WTC11 (cell line): ENCODE measurements at regions not wholly inside any gene's neighbourhood (a gene's known extent, or its start where the extent isn't known, plus 50 kb on each side); places are given as distances from the start of the nearest gene placed in this dataset.

Experiments used
- ATAC-seq: fragments of 200-7000 bp; cut with Tn5 transposase; 2 replicates; pipeline ENCODE4 v1.10.0; 2021; ENCODE audit warnings: mild to moderate bottlenecking, moderate library complexity
- CTCF ChIA-PET: fragments of 300-600 bp; sonication (Branson Sonifier 250); formaldehyde crosslinking; loops from one replicate; lab custom pipeline; 2021; ENCODE audit warnings: antibody characterized with exemption; lab: Charles Lee
- POLR2A ChIA-PET: fragments of 350-600 bp; sonication (Branson Sonifier 250); formaldehyde crosslinking; loops from one replicate; lab custom pipeline; 2021; ENCODE audit warnings: antibody characterized with exemption; lab: Charles Lee
- DNase-seq: peaks from one replicate; pipeline ENCODE4 v3.0.0; 2021; ENCODE audit warnings: low spot score
- H3K27ac Mint-ChIP-seq: 2 replicates; pipeline ENCODE4 v1.8.0; 2021; ENCODE audit warnings: mixed read lengths
- H3K27me3 Mint-ChIP-seq: 2 replicates; pipeline ENCODE4 v1.8.0; 2021; ENCODE audit warnings: low read depth, mild to moderate bottlenecking, moderate library complexity, mixed read lengths
- H3K36me3 Mint-ChIP-seq: 2 replicates; pipeline ENCODE4 v1.8.0; 2021; ENCODE audit warnings: mixed read lengths
- H3K4me1 Mint-ChIP-seq: 2 replicates; pipeline ENCODE4 v1.8.0; 2022; ENCODE audit warnings: mixed read lengths
- H3K4me3 Mint-ChIP-seq: 2 replicates; pipeline ENCODE4 v1.8.0; 2021; ENCODE audit warnings: mild to moderate bottlenecking, moderate library complexity, mixed read lengths
- H3K9me3 Mint-ChIP-seq: 2 replicates; pipeline ENCODE4 v1.8.0; 2021; ENCODE audit warnings: mixed read lengths
- CREM ChIP-seq: sonication (generic); formaldehyde crosslinking; IDR thresholded peaks from 2 replicates; pipeline ENCODE4 v1.8.1; 2022; ENCODE audit warnings: mild to moderate bottlenecking, missing genetic modification reagents, moderate library complexity
- CTCF ChIP-seq: fragments of 200-600 bp; IDR thresholded peaks from 2 replicates; pipeline ENCODE4 v1.8.0; 2022; ENCODE audit warnings: antibody characterized with exemption
- ELF4 ChIP-seq: sonication (generic); formaldehyde crosslinking; IDR thresholded peaks from 2 replicates; pipeline ENCODE4 v1.8.1; 2022; ENCODE audit warnings: low read depth, mild to moderate bottlenecking, moderate library complexity, missing genetic modification reagents
- EMX1 ChIP-seq: fragments of 250-450 bp; sonication (Bioruptor Pico); IDR thresholded peaks from 2 replicates; pipeline ENCODE4 v1.8.0; 2021; ENCODE audit warnings: mild to moderate bottlenecking
- ETV6 ChIP-seq: sonication (generic); formaldehyde crosslinking; IDR thresholded peaks from 2 replicates; pipeline ENCODE4 v1.8.1; 2022; ENCODE audit warnings: mild to moderate bottlenecking, missing genetic modification reagents
- FOXK1 ChIP-seq: sonication (generic); formaldehyde crosslinking; IDR thresholded peaks from 2 replicates; pipeline ENCODE4 v1.8.0; 2022; ENCODE audit warnings: mild to moderate bottlenecking, moderate library complexity, missing genetic modification reagents
- FOXP1 ChIP-seq: sonication (generic); formaldehyde crosslinking; IDR thresholded peaks from 2 replicates; pipeline ENCODE4 v1.8.0; 2022; ENCODE audit warnings: missing genetic modification reagents, mild to moderate bottlenecking, moderate library complexity, borderline replicate concordance
- HMGXB4 ChIP-seq: sonication (generic); formaldehyde crosslinking; IDR thresholded peaks from 2 replicates; pipeline ENCODE4 v1.8.1; 2023; ENCODE audit warnings: mild to moderate bottlenecking, moderate library complexity, missing genetic modification reagents
- NFATC4 ChIP-seq: fragments of 250-450 bp; sonication (Bioruptor Pico); IDR thresholded peaks from 2 replicates; pipeline ENCODE4 v1.9.0; 2021; ENCODE audit warnings: mild to moderate bottlenecking
- NR2C2 ChIP-seq: sonication (generic); formaldehyde crosslinking; IDR thresholded peaks from 2 replicates; pipeline ENCODE4 v1.8.0; 2022; ENCODE audit warnings: mild to moderate bottlenecking, missing genetic modification reagents
- NR3C1 ChIP-seq: sonication (generic); formaldehyde crosslinking; conservative IDR thresholded peaks from 2 replicates; pipeline ENCODE4 v1.8.1; 2023; ENCODE audit warnings: low read depth, mild to moderate bottlenecking, missing genetic modification reagents
- SP1 ChIP-seq: sonication (generic); formaldehyde crosslinking; conservative IDR thresholded peaks from 2 replicates; pipeline ENCODE4 v1.8.1; 2022; ENCODE audit warnings: missing genetic modification reagents
- ZBTB43 ChIP-seq: sonication (generic); formaldehyde crosslinking; IDR thresholded peaks from 2 replicates; pipeline ENCODE4 v1.8.1; 2023; ENCODE audit warnings: mild to moderate bottlenecking, missing genetic modification reagents
- ZNF138 ChIP-seq: sonication (generic); formaldehyde crosslinking; conservative IDR thresholded peaks from 2 replicates; pipeline ENCODE4 v1.8.1; 2022; ENCODE audit warnings: mild to moderate bottlenecking, moderate library complexity, missing genetic modification reagents
- ZNF219 ChIP-seq: sonication (generic); formaldehyde crosslinking; IDR thresholded peaks from 2 replicates; pipeline ENCODE4 v1.8.0; 2023; ENCODE audit warnings: missing genetic modification reagents, mild to moderate bottlenecking, borderline replicate concordance
- TF ChIP-seq, protein P1 (sequence below): fragments of 250-450 bp; sonication (Bioruptor Pico); IDR thresholded peaks from 2 replicates; pipeline ENCODE4 v1.9.0; 2021; ENCODE audit warnings: mild to moderate bottlenecking, borderline replicate concordance
- TF ChIP-seq, protein P2 (sequence below): sonication (generic); formaldehyde crosslinking; IDR thresholded peaks from 2 replicates; pipeline ENCODE4 v1.8.1; 2023; ENCODE audit warnings: mild to moderate bottlenecking, missing genetic modification reagents, moderate library complexity
- TF ChIP-seq, protein P3 (sequence below): sonication (generic); formaldehyde crosslinking; IDR thresholded peaks from 2 replicates; pipeline ENCODE4 v1.8.0; 2022; ENCODE audit warnings: mild to moderate bottlenecking, missing genetic modification reagents
- TF ChIP-seq, protein P4 (sequence below): sonication (generic); formaldehyde crosslinking; conservative IDR thresholded peaks from 2 replicates; pipeline ENCODE4 v1.8.1; 2022; ENCODE audit warnings: mild to moderate bottlenecking, missing genetic modification reagents
- TF ChIP-seq, protein P5 (sequence below): sonication (generic); formaldehyde crosslinking; IDR thresholded peaks from 2 replicates; pipeline ENCODE4 v1.8.0; 2022; ENCODE audit warnings: mild to moderate bottlenecking, missing genetic modification reagents

DNA sequence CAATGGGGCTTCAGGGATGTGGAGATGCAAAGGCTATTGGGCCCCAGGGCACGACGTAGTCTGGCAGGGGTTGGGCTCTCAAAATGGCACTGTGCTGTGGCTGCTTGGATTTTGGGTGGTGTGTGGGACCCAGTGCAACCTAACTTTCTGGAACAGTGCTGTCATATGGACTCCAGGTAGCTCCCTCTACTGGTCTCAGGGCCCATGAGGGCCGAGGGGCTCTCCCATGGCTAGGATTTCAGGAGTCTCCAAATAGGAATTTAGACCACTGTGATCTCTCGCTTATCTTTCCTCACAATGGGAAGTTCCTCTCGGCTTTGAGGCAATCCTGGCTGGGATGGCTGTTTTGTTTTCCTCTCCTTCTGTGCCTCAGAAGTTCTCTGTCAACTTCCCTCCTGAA lies 68.2 kb upstream of the MUCL1 start:
- Mint-ChIP-seq H3K27me3 (peaks cover 3% of the 10 kb centered on the region; the same call in 1 of the 2 replicates), H3K36me3 (peaks cover 26% of the 10 kb centered on the region), H3K9me3 (peaks cover 54% of the 10 kb centered on the region), H3K27ac (no peak overlapping the region), H3K4me1 (peaks cover 13% of the 10 kb centered on the region), H3K4me3 (no peak overlapping the region)
- ATAC-seq (peak; percentile 92), DNase-seq (peak; percentile 31)
- no peak for TF ChIP-seq ELF4 (CRISPR knock-in tag)
- TF ChIP-seq ETV6 (CRISPR knock-in tag) = no peak
- TF ChIP-seq CREM (CRISPR knock-in tag) = no peak
- no peak for TF ChIP-seq CTCF
- no peak for TF ChIP-seq ZNF138 (CRISPR knock-in tag)
- no peak for TF ChIP-seq HMGXB4 (CRISPR knock-in tag)
- TF ChIP-seq EMX1 (CRISPR knock-in tag) = no peak
- TF ChIP-seq, protein P1, sequence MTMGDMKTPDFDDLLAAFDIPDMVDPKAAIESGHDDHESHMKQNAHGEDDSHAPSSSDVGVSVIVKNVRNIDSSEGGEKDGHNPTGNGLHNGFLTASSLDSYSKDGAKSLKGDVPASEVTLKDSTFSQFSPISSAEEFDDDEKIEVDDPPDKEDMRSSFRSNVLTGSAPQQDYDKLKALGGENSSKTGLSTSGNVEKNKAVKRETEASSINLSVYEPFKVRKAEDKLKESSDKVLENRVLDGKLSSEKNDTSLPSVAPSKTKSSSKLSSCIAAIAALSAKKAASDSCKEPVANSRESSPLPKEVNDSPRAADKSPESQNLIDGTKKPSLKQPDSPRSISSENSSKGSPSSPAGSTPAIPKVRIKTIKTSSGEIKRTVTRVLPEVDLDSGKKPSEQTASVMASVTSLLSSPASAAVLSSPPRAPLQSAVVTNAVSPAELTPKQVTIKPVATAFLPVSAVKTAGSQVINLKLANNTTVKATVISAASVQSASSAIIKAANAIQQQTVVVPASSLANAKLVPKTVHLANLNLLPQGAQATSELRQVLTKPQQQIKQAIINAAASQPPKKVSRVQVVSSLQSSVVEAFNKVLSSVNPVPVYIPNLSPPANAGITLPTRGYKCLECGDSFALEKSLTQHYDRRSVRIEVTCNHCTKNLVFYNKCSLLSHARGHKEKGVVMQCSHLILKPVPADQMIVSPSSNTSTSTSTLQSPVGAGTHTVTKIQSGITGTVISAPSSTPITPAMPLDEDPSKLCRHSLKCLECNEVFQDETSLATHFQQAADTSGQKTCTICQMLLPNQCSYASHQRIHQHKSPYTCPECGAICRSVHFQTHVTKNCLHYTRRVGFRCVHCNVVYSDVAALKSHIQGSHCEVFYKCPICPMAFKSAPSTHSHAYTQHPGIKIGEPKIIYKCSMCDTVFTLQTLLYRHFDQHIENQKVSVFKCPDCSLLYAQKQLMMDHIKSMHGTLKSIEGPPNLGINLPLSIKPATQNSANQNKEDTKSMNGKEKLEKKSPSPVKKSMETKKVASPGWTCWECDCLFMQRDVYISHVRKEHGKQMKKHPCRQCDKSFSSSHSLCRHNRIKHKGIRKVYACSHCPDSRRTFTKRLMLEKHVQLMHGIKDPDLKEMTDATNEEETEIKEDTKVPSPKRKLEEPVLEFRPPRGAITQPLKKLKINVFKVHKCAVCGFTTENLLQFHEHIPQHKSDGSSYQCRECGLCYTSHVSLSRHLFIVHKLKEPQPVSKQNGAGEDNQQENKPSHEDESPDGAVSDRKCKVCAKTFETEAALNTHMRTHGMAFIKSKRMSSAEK (CRISPR knock-in tag) = no peak
- no peak for TF ChIP-seq NR2C2
- POLR2A ChIA-PET = no interaction called here
- CTCF ChIA-PET = interaction anchor here (0.7 kb wide), 1 partner anchor 32 kb away, joined by 5 read pairs; no protein-coding TSS in a partner anchor

- Mint-ChIP-seq H3K27ac (no peak overlapping the region), H3K4me1 (peaks cover 13% of the 10 kb centered on the region), H3K4me3 (no peak overlapping the region), H3K36me3 (peaks cover 26% of the 10 kb centered on the region), H3K9me3 (peaks cover 60% of the 10 kb centered on the region), H3K27me3 (peaks cover 12% of the 10 kb centered on the region)
- ATAC-seq (no peak), DNase-seq (no peak)
- POLR2A ChIA-PET = no interaction called here
- CTCF ChIA-PET = no interaction called here
- TF ChIP-seq NFATC4 (CRISPR knock-in tag) (no peak), FOXP1 (no peak), FOXK1 (CRISPR knock-in tag) (no peak), SP1 (CRISPR knock-in tag) (no peak), EMX1 (CRISPR knock-in tag) (no peak), ELF4 (CRISPR knock-in tag) (no peak), ZNF219 (CRISPR knock-in tag) (no peak), ZBTB43 (CRISPR knock-in tag) (no peak), NR3C1 (CRISPR knock-in tag) (no peak)
- TF ChIP-seq, protein P2, sequence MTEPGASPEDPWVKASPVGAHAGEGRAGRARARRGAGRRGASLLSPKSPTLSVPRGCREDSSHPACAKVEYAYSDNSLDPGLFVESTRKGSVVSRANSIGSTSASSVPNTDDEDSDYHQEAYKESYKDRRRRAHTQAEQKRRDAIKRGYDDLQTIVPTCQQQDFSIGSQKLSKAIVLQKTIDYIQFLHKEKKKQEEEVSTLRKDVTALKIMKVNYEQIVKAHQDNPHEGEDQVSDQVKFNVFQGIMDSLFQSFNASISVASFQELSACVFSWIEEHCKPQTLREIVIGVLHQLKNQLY (CRISPR knock-in tag) = no peak
- TF ChIP-seq, protein P3, sequence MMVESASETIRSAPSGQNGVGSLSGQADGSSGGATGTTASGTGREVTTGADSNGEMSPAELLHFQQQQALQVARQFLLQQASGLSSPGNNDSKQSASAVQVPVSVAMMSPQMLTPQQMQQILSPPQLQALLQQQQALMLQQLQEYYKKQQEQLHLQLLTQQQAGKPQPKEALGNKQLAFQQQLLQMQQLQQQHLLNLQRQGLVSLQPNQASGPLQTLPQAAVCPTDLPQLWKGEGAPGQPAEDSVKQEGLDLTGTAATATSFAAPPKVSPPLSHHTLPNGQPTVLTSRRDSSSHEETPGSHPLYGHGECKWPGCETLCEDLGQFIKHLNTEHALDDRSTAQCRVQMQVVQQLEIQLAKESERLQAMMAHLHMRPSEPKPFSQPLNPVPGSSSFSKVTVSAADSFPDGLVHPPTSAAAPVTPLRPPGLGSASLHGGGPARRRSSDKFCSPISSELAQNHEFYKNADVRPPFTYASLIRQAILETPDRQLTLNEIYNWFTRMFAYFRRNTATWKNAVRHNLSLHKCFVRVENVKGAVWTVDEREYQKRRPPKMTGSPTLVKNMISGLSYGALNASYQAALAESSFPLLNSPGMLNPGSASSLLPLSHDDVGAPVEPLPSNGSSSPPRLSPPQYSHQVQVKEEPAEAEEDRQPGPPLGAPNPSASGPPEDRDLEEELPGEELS = no peak
- TF ChIP-seq, protein P4, sequence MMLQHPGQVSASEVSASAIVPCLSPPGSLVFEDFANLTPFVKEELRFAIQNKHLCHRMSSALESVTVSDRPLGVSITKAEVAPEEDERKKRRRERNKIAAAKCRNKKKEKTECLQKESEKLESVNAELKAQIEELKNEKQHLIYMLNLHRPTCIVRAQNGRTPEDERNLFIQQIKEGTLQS (CRISPR knock-in tag) = no peak
- TF ChIP-seq, protein P5, sequence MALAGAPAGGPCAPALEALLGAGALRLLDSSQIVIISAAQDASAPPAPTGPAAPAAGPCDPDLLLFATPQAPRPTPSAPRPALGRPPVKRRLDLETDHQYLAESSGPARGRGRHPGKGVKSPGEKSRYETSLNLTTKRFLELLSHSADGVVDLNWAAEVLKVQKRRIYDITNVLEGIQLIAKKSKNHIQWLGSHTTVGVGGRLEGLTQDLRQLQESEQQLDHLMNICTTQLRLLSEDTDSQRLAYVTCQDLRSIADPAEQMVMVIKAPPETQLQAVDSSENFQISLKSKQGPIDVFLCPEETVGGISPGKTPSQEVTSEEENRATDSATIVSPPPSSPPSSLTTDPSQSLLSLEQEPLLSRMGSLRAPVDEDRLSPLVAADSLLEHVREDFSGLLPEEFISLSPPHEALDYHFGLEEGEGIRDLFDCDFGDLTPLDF = no peak
Measured at GRCh38 chr12:54784115-54784514, 70.2 kb upstream of the MUCL1 start.
